GM12875 (cell line): ENCODE measurements at regions not wholly inside any gene's neighbourhood (a gene's known extent, or its start where the extent isn't known, plus 50 kb on each side); places are given as distances from the start of the nearest gene placed in this dataset.

Source experiments
- H3K4me3 ChIP-seq: one replicate; pipeline ENCODE4 v1.5.1; 2011; ENCODE audit warnings: low read depth, low read length, control low read depth
- TF ChIP-seq, protein P1 (sequence below): IDR thresholded peaks from 2 replicates; pipeline ENCODE4 v1.5.1; 2011; ENCODE audit warnings: low read depth, mild to moderate bottlenecking, control low read depth, inconsistent platforms, low read length, moderate library complexity, borderline replicate concordance; ENCODE audit not compliant: insufficient read depth

DNA sequence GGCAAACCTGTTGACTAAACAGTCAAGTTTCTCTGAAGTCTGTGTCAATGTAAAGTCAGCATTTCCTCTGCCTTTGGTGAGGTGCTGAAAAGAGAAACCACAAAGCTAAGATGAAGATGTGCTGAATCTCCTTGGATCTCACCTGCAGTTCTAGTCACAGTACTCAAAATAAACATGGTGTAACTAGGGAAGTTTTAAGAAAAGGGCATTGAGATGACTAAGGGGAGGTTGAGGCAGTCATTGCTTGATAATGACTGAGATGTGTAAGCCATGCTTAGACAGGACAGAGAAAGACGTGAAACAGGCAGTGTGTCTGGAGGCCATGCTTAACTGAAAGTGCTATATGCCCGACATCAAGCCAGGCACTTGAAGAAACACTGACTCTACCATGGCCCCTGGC is 1010.0 kb upstream of the CELF4 start:
- TF ChIP-seq, protein P1, sequence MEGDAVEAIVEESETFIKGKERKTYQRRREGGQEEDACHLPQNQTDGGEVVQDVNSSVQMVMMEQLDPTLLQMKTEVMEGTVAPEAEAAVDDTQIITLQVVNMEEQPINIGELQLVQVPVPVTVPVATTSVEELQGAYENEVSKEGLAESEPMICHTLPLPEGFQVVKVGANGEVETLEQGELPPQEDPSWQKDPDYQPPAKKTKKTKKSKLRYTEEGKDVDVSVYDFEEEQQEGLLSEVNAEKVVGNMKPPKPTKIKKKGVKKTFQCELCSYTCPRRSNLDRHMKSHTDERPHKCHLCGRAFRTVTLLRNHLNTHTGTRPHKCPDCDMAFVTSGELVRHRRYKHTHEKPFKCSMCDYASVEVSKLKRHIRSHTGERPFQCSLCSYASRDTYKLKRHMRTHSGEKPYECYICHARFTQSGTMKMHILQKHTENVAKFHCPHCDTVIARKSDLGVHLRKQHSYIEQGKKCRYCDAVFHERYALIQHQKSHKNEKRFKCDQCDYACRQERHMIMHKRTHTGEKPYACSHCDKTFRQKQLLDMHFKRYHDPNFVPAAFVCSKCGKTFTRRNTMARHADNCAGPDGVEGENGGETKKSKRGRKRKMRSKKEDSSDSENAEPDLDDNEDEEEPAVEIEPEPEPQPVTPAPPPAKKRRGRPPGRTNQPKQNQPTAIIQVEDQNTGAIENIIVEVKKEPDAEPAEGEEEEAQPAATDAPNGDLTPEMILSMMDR: no peak
- no peak overlapping the region for H3K4me3 ChIP-seq

DNA sequence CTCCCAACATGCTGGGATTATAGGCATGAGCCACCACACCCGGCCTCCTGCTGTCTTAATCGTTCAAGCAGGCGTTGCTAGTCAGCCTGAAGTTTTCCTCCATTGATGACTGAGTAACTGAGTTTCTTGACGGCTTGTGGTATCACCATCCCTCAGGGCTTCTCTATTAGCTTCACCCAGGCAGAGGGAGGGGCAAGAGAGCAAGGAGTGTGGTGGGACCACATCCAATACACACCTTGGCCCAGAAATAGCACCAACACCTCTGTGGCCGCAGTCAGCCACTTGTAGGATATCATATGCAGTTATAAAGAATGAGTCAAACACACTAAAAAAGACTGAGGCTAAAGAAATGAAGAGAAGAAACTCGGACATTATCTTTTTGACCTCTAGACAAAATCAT is 1009.4 kb upstream of the CELF4 start:
- TF ChIP-seq, protein P1: no peak
- H3K4me3 ChIP-seq: no peak overlapping the region

DNA sequence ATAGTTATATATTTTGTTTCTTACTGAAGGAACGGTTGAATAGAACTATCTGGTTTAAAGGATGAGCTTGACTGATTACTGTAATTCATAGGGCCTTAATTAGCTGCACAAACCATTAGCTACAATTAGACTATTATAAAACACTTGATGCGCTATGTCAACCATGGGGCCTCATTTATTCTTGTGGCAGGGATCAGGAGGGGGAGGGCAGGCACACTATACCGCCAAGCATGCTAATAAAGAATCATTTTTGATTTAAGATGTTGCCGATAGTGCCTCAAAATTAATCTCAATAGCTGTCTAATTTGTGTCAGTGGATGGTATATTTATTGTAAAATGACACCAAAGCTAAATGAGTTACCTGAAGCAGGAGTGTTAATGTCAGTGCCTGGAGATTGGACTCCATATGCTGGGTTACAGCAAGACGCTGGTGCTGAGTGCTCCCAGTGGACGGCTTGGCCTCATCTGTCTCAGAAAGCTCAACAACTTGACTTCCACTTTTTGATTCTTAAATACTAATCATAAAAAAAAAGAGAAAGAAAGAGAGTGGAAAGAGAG is 1007.0 kb upstream of the CELF4 start:
- no peak overlapping the region for H3K4me3 ChIP-seq
- TF ChIP-seq, protein P1: no peak

DNA sequence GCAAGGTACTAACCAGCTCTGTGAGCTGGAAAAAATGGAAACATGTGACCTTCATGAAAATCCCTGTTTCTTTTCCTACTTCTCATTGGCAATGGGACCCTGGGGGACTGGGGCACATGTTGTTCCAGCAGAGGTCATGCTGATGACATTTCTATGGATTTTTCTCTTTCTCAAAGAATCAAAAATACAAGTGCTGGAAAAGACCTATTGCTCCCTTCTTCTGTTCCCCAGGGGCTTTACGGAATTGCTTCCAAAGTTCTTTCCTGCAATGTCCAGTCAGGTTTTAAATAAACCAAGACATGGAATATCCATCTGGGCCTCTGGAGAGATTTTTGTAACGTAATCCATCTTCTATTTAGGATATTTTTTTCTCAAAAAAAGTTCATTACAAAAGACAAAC is 1006.1 kb upstream of the CELF4 start:
- TF ChIP-seq, protein P1: no peak
- H3K4me3 ChIP-seq: no peak overlapping the region

DNA sequence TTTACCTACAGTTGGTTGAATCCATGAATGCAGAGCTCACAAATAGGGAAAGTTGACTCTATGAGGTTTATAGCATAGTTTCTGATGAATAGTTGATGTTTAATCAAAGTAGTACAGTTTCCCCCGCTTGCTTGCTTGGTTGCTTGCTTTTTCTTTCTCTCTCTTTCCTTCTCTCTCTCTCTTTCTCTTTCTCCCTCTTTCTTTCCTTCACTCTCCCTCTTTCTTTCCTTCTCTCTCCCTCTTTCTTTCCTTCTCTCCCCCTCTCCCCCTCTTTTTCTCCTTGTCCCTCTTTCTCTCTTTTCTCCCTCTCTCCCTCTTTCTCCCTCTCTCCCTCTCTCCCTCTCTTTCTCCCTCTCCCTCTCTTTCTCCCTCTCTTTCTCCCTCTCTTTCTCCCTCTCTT is 999.9 kb upstream of the CELF4 start:
- TF ChIP-seq, protein P1: no peak
- no peak overlapping the region for H3K4me3 ChIP-seq

DNA sequence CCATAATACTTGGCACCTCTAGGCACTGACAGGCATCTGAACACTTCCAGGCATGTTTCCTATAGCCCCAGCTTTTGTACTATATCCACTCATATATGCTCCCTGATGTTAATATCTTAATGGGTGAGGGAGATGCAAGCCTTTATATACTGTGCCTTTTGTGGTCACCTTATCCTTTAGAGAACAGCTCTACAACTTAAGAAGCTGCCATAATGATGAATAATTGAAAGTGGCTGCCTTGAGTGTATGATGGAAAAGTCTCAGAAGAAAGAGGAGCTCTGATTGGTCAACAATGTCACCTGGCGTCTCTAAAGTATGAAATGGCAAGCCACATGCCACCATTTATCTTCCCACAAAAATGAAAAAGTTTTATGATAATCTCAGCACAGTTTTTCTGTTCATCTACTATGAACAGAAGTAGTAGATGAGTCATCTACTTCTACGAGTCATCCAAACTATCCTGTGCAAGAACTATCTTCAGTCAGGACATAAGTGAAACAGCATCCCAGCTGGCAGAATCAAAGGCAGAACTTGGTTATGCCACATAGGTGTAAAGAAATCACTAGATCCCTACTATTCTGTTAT is 997.9 kb upstream of the CELF4 start:
- TF ChIP-seq, protein P1: no peak
- H3K4me3 ChIP-seq: no peak overlapping the region

DNA sequence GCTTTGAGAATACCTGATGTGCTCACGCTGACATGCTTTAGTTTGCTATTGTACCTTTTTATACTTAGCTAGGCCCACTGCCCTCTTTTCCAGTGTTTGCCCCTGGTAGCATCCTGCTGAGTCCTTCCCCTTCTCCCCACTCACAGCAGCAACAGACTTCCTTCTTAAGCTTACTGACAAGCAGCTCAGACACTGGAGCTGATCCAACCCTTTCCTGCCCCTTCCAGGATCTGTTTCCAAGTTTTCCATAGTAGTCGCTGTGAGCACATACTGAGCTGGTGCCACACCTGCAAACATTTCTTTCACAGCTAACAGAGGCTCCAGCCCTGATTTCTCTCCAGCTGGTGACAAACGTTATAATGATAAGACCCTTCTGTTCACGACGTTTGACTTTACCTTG is 991.4 kb upstream of the CELF4 start:
- TF ChIP-seq, protein P1: no peak

More for the DNA sequence above, 991.4 kb upstream of the CELF4 start:
- no peak overlapping the region for H3K4me3 ChIP-seq
